NCI-H1092 treated with DMSO at 0.1 percent for 48 hours (cell line): ENCODE measurements at regions not wholly inside any gene's neighbourhood (a gene's known extent, or its start where the extent isn't known, plus 50 kb on each side); places are given as distances from the start of the nearest gene placed in this dataset.
"Not testable (repeated sequence)": the region's sequence is repeated elsewhere in the genome, so short reads cannot be mapped to it uniquely, and the experiment has no call there.

Experiments used
- DNase-seq: peaks from one replicate; lab custom pipeline; 2025; lab: John Stamatoyannopoulos, UW

DNA sequence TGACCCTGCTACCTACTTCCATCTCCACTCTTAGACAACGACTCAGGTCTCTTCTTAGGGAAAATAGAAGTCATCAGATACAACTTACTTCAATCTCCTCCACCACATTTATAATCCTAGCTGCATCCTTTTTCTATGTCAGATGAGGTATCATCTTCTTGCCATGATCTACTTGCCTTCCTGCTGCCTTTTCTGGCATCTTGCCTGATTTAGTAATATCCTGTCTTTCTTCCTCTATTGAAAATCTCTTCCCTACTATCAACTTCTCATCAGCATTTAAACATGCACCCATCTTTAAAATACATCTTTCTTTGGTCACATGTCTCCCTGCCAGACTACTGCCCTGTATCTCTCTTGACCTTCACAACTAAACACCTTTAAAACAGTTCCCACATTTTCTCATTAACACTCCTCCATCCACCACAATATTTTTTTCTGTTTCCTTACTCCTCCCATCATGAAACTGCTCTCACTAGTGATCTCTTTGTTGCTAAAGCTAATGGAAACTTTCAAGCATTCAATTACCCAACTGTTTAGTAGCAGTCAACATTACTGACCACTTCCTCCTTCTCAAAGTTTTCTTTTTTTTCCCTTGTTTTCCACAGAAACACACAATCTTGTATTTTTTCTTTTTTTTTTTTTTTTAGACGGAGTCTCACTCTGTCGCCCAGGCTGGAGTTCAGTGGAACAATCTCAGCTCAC, 100.8 kb upstream of the CXorf66 start:
- DNase-seq, result no peak

DNA sequence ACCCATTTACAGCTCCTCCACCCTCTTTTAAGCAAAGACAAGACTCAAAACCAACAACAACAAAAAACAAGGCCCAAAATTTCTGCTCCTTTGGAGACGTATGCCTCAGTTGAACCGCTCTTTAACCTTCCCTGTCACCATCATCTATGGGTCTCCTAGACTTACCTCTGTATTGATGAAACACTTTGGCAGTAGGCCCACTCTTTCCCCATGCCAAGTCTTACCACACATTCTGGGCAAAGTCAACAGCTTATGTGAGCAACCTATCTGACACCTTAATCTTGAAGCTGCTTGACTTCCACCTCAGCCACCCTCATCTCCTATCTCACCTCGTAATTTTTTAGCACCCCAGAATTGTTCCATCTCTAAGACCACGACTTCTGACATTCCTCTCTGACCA, 99.7 kb upstream of the CXorf66 start:
- no peak for DNase-seq

DNA sequence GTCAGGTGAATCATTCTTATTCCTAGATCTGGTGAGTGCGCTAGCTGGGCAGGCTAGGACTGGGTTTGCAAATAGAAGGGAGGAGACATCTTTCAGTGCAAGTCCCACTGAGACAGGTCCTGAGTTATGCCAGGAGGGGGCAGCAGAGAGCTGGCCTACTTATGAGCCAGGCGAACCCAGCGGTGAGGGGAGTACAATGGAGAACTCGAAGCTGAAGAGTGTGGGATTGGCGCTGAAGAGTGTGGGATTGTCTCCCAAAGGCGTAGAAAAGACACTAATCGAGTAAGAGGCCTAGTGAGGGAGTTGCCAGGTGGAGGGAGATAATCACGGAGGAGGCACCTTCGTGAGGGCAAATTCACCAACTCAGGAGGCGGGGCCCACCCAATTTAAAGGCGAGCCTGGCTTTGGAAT, 91.7 kb upstream of the CXorf66 start:
- peak; percentile 32 for DNase-seq

DNA sequence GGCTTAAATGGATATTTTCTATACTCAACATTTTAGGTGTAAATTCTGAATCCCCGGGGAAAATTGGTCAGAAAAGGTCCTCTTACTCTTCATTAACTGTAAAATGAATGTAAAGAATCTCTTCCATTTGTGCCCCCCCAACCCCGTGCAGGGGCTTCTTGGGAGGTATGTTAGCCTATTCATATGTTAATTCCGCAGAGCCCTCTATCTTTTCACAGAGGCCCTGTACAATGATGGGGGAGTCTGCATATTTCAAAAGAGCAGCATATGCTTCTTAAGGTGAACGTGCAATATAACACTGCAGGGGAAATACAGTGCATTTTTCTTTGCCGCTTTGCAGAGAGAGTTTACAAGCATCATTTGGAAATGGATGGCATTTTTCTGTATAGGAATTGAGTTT, 88.5 kb upstream of the CXorf66 start:
- no peak for DNase-seq

DNA sequence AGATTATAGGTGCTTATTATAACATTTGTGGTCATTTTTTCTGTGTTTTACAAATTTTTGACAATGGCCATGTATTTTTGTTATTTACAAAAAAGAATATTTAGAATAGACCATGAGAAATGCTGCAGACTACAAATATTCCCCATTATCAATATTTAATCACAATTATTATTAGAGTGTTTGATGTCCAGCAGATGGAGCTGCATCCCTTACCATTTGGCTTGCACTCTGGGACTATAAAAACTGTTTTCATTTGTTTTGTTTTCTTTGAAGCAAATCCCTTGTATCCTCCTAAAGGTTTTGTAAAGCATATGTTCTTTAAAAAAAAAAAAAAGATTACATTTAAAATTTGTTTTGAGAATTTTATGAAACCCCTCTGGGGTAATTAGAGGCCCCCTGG, 85.6 kb upstream of the CXorf66 start:
- DNase-seq, result no peak

DNA sequence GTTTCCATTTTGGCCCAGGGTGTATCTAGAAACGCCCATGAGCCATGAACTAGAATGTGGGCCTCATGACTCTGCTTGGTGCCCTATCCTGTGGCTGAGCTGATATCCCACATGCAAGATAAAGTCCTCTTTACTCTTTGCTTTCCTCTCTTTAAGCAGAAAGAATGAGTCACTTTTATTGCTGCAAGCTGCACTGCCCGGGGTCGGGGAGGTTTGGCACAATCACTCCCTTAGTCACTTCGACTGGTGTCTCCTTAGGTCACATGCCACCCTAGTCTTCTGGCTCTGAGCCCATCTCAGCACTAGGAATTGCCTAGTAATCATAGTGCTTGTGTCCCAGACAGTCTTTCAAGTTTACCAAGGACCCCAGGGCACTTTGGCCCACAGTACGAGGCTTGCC, 75.1 kb upstream of the CXorf66 start:
- DNase-seq, result no peak

DNA sequence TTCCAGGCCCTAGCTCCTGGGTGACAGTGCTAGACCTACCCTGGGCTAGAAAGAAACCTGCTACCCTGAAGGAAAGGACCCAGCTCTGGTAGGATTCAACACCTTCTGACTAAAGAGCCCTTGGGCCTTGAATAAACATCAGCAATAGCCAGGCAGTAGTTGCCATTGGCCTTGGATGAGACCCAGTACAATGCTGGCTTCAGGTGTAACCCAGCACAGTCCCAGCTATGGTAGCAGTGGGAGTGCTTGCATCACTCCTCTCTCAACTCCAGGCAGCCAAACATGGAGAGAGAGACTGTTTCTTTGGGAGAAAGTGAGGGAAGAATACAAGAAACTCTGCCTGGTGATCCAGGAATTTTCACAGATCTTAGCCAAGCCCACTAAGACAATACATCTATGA, 73.5 kb upstream of the CXorf66 start:
- no peak for DNase-seq

DNA sequence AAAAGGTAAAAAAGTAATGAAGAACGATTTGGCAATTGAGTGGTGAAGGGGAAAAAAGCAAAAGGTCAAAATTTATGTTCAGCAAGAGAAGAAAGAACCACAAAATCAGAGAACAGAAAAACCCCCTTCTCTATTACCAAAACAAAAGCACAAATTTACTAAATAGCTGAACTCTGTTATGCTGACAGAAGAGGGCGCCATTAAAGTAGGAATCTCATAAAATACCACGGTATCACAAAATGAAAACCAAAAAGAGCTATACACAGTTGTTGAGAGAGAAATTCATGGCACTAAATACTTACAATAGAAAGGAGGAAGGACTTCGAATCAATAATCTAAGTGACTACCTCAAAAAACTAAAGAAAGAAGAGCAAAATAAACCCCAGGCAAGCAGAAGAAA, 69.6 kb upstream of the CXorf66 start:
- DNase-seq, result no peak

DNA sequence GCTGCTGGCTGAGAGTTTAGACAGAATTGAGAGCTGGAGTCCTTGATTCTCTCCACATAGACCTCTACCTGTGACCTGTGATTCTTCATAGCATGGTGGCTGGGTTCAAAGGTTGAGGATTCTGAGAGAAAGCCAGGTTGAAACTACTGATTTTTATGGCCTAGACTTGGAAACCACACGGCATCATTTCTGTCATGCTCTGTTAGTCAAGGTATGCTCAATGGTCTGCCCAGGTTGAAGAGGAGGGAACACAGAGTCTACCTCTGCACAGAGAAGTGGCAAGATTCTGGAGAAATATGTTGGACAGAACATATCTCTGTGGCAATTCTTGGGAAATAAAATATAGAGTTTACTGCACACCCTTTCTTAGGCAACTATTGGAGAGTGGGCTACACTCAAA, 57.2 kb upstream of the CXorf66 start:
- no peak for DNase-seq

DNA sequence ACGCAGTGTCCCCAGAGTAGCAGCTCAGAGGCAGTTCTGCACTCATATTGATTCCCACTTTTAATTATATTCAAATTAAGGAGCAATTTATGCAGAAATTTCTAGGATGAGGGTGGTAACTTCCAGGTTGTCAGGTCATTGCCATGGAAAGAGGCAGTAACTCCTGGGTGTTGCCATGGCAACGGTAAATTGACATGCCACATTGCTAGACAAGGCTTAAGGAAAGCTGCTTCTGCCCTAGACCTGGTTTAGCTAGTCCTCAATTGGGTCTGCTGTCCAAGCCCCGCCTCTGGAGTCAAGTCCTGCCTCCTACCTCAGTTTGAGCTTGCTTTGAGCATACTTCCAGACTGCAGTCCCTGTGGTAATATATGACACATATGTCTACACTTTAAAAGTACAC, 53.8 kb upstream of the CXorf66 start:
- DNase-seq, result not testable (repeated sequence)
